Central memory CD4-positive, alpha-beta T cell (primary cell): ENCODE measurements at regions not wholly inside any gene's neighbourhood (a gene's known extent, or its start where the extent isn't known, plus 50 kb on each side); places are given as distances from the start of the nearest gene placed in this dataset.

Experiments
- DNase-seq: peaks from one replicate; pipeline ENCODE4 v3.0.0; 2022

GRCh38 chr5:2138896-2139295 is 256.2 kb upstream of the IRX4 start:
- no peak for DNase-seq

GRCh38 chr5:2137444-2138050 is 254.8 kb upstream of the IRX4 start:
- DNase-seq: no peak

GRCh38 chr5:2136728-2137333 is 254.1 kb upstream of the IRX4 start:
- DNase-seq: no peak

GRCh38 chr5:2135833-2136232 is 253.1 kb upstream of the IRX4 start:
- DNase-seq: no peak

GRCh38 chr5:2135354-2135753 is 252.6 kb upstream of the IRX4 start:
- no peak for DNase-seq

DNA sequence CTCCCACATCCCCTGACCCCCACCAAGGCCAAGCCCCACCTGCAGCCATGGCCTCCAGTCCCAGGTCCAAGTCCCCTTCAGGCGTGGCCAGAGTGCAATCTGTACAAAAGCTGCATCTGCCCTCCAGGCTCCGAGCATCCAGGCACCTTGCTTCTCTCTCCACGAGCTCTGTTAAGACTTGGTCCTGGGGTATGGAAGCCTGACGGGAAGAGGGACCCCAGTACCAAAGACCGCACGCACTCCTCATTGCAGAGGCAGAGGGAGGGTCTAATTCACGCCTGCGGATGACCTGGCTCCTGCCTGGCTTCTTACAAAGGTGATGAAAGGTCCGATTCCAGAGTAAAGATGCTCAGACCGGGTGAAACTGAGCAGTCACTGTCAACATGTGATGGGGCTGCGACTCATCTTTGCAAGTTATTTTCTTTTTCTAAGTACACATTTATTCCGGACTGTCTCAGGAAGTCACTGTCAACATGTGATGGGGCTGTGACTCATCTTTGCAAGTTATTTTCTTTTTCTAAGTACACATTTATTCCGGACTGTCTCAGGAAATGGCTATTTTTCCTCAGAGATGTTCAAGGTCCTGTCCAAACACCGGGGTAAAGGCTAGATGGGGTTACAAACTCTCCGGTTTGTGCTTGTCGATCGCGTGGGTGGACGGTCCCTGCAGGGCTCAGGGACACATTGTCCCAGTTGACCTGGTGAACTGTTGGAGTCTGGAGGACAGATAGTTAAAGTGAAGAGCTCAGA is 252.0 kb upstream of the IRX4 start:
- no peak for DNase-seq

GRCh38 chr5:2133936-2134335 is 251.2 kb upstream of the IRX4 start:
- no peak for DNase-seq

DNA sequence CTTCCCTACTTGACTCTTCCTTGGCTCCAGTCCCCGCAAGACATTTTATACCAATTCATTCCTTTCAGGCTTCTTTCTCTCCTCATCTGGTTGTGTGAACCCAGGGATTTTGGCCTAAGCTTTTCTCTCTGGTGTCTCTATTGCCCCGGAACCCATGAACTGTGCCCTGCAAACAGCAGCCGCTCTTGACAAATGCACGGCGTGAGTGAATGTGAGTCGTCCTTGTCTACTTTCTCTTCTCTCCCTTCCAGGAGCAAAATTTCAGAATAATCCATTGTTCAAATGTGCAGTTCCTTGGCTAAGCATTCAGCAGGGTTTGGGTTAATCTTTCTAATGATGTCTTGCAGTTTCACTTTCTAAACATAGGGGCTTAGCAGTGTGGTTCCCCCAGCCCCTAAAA is 250.4 kb upstream of the IRX4 start:
- no peak for DNase-seq

DNA sequence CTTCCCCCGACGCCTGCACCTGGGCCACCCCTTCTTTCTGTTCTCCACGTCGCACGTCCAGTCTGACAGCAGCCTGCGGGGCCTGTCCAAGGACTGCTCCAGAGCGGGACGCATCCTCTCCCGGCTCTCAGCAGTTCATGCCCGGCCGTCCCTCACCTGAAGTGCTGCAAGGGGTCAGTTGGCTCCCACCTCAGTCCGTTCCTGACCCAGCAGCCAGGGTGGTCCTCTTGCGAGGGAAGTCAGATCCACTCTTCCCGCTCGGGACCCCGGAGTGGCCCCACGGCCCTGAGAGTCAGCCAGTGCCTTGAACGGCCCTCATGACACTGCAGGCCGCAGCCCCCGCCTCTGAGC is 249.7 kb upstream of the IRX4 start:
- DNase-seq: no peak

DNA sequence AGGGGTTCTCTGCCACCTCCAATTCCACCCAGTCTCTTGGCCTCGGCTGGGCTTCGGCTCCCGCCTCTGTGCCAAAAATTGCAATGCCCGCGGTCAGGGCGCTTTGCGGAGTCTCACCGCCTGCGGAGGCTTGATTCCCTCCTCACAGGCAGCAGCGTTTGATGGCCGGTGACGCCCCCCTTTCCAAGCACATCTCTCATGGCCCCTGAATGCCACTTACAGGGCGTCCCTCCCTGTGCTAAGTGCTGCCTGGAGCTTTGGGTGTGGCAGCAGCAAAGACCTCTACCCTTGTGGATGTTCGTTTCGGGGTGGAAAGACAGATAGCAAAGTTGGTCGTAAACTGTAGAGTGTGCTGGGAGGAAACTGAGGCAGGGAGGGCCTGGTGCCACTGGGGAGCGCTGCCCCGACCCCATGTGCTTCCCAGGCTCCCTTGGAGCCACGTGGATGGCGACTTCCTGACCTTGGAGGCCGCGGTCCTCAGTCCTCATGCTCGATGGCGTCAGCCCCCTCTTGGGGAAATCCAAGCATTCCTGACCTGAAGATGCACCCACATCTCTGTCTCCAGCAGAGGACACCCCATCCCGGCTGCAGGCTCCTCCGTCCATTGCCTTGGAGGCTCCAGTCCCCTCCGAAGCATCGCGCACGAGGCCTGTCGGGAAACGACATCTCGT is 249.2 kb upstream of the IRX4 start:
- no peak for DNase-seq

- DNase-seq: no peak
Measured at GRCh38 chr5:2131196-2131595, 248.5 kb upstream of the IRX4 start.

- DNase-seq: no peak
Measured at GRCh38 chr5:2130361-2130760, 247.6 kb upstream of the IRX4 start.

- no peak for DNase-seq
Measured at GRCh38 chr5:2129568-2130272, 247.0 kb upstream of the IRX4 start.

DNA sequence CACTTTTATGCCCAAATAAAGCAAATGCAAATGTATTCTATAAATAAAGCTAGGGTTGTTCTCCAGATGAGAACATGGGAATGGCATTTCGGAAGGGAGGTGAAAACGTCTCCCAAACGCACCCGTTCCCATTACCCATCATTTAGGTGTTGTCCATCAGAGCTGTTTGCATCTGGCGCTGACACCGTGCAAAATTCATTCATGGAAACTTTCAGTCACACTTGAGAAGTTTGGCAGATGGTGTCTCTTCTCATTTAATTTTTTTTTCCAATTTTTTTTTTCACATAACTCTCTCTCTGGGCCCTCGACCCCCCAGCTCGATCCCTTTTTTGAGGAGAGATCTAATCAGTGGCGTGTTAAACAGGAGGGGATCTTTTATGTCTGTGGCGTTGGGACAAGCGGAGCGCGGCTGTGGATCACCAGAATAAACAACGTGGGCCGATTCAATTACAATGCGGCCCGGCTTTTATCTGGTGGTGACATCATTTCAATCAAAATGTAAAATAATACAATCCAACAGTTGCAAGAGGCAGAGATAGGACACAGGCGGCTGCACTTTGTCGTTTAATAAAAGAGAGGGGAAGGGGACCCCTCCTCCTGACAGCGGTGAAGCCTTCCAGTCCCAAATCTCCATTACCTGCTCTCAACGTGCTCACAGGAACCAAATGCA is 246.1 kb upstream of the IRX4 start:
- DNase-seq: no peak

DNA sequence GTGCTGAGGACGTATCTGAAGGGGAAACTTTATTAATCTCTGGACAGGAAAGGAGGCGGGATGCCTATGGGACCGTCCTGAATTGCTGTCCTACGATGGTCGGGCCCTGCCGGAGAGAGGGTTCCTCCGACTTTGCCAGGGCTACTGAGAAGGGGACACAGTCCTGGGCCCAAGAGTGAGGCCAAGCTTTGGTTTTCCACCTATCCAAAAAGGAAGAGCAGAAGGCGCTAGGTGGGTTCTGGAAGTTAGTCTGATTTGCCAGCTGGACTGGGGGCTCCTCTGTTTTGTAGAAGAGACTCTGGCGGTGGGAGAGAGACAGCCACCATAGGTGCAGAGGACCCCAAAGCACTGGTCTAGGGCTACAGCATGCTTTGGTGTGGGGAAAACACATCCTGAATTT is 243.8 kb upstream of the IRX4 start:
- DNase-seq: no peak

DNA sequence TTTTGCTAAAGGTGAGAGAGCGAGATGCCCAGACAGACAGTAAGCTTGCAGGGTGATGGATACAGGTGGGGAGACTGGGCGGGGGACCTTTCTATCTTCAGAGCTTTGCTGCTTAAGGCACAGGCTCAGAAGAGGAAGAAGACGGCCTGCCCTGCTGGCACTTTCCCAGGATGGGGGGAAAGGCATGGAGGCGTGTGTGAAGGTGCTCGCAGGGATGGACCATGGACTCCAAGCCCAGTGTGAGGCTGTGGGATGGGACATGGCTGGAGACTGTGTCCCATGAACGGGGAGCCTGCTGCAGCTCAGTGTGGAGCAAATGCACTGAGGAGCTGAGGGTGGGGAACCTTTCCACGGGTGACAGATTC is 243.2 kb upstream of the IRX4 start:
- no peak for DNase-seq

DNA sequence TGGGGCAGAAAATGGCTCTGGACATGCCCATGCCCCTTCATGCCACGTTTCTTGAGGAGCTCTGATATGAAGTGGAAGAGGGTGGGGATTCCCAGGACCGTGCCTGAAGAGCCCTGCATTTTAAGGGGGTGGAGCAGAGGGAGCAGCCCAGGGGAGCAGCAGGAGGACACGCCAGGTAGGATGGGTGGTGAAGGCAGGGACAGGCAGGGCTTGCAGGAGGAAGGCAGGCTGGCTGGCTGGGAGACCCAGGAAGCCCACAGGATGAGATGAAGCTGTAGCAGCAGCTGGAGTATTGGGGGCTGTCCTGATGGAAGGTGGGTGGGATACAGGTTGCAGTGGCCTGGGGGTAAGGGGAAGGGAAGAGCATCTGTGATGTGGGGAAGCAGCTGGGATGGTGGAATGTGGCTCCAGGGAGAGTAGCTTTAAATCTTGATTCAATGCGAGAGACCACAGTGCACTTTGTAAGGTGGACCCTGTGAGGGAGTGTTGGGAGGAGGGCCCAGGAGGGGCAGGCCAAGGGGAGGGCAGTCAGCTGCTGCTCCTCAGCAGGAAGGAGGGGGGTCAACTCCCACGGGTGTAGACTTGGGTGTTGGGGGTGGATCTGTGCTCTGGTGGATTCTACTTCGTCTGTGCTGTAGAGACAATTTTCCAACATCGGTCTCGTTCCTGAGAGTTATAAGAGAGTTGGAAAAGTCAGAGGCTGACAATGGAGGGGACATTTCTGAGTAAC is 242.6 kb upstream of the IRX4 start:
- no peak for DNase-seq

DNA sequence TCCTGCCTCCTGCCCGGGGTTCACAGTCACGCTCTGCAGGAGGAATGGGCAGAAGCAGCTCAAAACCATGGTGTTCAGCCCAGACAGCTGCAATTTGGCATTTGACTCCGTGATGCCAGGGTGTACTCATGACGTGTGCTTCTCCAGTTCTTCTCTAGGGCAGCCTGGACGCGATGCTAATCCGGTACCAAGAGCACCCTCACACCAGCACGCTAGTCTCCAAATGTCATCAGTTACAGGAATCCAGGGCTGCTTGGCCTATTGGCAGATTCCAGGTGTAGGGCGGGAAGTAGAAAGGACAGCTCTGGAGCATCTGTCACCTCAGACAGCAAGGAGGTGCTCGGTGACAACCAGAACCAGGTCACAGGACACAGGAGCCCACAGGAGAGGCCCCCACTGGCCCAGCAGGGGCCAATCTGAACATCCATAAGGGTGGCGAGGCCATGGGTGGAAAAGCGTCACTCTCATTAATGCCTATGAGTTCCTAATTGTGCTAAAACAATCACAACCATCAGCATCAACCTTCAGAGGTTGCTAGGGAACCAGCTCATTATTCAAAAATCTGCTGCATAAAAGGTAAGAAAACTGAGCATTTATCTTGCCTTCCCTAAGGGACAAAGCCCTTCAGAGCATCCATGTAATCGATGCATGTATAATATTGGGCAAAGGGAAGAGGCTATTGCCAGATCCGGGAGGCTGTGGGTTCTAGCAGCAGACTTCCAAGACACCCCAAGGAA is 241.9 kb upstream of the IRX4 start:
- no peak for DNase-seq

- no peak for DNase-seq
Measured at GRCh38 chr5:2123874-2124273, 241.1 kb upstream of the IRX4 start.

DNA sequence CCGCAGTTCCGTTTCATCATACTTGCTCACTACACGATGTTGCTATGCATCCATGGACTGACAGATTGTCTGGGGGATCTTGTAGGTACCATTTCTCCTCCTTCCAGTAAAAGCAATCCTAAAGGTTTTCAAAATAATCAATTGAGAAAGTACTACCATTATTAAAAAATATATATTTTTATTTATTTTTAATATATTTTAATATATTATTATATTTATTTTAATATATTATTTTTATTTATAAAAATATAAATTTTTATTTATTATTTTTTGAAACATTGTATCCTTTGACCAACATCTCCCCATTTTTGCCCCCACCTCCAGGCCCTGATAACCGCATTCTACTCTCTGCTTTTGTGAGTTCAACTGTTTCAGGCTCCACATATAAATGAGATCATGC is 237.6 kb upstream of the IRX4 start:
- DNase-seq: no peak

DNA sequence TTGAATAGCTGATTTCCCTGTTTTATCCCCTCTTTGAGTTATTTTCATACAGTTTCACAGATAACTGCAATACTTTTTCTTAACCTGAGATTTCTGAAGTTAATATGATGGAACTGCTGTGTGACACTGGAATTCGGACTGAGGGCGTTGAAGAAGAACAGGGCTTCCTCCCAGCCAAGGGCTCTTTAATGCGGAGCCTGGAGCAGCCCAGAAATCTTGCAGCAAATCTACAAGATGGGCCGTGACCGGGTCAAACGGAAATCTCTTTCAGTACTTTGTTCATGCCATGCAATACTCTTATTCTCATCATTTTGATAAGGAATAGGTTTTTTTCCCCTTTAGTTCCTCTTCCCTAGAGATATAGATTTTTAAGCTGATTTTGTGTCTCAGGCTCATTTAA is 236.8 kb upstream of the IRX4 start:
- no peak for DNase-seq
